Vagina (tissue), 2 donors: ENCODE measurements at regions not wholly inside any gene's neighbourhood (a gene's known extent, or its start where the extent isn't known, plus 50 kb on each side); places are given as distances from the start of the nearest gene placed in this dataset.

Experiments used
- POLR2A ChIP-seq, 2 donors: fragments of 450-650 bp; IDR thresholded peaks; one replicate each; pipeline ENCODE4 v1.6.1; 2017; ENCODE audit warnings: antibody characterized with exemption in 2 of 2, mild to moderate bottlenecking in 2 of 2, moderate library complexity in 2 of 2
- TF ChIP-seq, protein P1 (sequence below), 3 experiments: fragments of 450-650 bp in 2 of 3; fragments of 200-600 bp in 1 of 3; sonication (generic) in 1 of 3; IDR thresholded peaks; one replicate each; pipeline ENCODE4 v1.5.1; 2017 to 2019; ENCODE audit warnings: antibody characterized with exemption in 3 of 3, mild to moderate bottlenecking in 2 of 3, moderate library complexity in 2 of 3

DNA sequence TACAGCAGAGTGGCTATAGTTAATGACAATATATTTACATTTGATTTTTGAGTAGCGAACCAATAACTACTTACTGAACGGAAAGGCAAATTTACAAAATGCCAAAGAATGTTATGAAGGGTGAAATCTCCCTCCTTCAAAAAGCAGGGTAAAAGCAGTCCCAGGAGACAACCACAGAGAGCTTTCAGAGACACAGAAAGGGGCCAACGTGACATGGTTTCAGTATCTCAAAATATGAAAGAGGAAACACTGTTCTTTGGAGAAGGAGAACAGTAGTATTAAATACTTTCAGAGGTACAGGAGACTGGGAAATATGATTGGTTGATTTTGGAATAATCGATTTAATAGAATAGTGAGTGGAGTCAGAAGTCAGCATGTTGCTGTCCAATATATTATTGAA, 52.3 kb upstream of the ROBO1 start:
- TF ChIP-seq, protein P1, sequence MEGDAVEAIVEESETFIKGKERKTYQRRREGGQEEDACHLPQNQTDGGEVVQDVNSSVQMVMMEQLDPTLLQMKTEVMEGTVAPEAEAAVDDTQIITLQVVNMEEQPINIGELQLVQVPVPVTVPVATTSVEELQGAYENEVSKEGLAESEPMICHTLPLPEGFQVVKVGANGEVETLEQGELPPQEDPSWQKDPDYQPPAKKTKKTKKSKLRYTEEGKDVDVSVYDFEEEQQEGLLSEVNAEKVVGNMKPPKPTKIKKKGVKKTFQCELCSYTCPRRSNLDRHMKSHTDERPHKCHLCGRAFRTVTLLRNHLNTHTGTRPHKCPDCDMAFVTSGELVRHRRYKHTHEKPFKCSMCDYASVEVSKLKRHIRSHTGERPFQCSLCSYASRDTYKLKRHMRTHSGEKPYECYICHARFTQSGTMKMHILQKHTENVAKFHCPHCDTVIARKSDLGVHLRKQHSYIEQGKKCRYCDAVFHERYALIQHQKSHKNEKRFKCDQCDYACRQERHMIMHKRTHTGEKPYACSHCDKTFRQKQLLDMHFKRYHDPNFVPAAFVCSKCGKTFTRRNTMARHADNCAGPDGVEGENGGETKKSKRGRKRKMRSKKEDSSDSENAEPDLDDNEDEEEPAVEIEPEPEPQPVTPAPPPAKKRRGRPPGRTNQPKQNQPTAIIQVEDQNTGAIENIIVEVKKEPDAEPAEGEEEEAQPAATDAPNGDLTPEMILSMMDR (IDR thresholded peaks at IDR 0.05): no peak
- TF ChIP-seq POLR2A (IDR thresholded peaks at IDR 0.05): no peak
